ENCODE measurements at regions not wholly inside any gene's neighbourhood (a gene's known extent, or its start where the extent isn't known, plus 50 kb on each side); places are given as distances from the start of the nearest gene placed in this dataset.

GRCh38 chr1:14345946-14346550, 252.4 kb upstream of the KAZN start:
- Histone ChIP-seq H3K36me3 (ENCODE audit: control insufficient read depth in 2 of 2, extremely low read depth in 1 of 2, insufficient read depth in 2 of 2, low read length in 2 of 2) (no peaks in the 10 kb centered on the region), H2AFZ (ENCODE audit: low read depth, low read length) (no peak overlapping the region), H3K4me2 (ENCODE audit: insufficient read depth, low read length) (no peak overlapping the region), H3K9me3 (replicated peaks; ENCODE audit: control insufficient read depth, insufficient read depth, low read length) (peaks cover 2% of the 10 kb centered on the region), H3K27me3 (ENCODE audit: control insufficient read depth in 2 of 2, insufficient read depth in 2 of 2, low read length in 2 of 2) (no peaks in the 10 kb centered on the region), H3K79me2 (ENCODE audit: control insufficient read depth, insufficient read depth, low read length) (no peaks in the 10 kb centered on the region), H3K27ac (ENCODE audit: insufficient read depth, low read depth, low read length) (no peak overlapping the region), H3K9me1 (replicated peaks; ENCODE audit: control insufficient read depth, extremely low read depth, insufficient read depth, low read length) (no peaks in the 10 kb centered on the region), H3K4me3 (replicated peaks in 1 of 3; ENCODE audit: insufficient read depth in 1 of 3, low read depth in 1 of 3, low read length in 3 of 3) (no peak overlapping the region), H3K9ac (replicated peaks; ENCODE audit: extremely low read depth, insufficient read depth, low read length) (no peak overlapping the region), H3K4me1 (ENCODE audit: control insufficient read depth, extremely low read depth, insufficient read depth, low read length) (no peaks in the 10 kb centered on the region), H4K20me1 (replicated peaks; ENCODE audit: control insufficient read depth, extremely low read depth, insufficient read depth, low read length) (no peaks in the 10 kb centered on the region)
- POLR2A ChIA-PET = no interaction called here
- CTCF ChIA-PET = no interaction called here
- peak; percentile 18 for TF ChIP-seq JUN (IDR thresholded peaks at IDR 0.05; ENCODE audit: borderline replicate concordance, insufficient read depth, insufficient read length, low read depth)
- TF ChIP-seq, protein P1, sequence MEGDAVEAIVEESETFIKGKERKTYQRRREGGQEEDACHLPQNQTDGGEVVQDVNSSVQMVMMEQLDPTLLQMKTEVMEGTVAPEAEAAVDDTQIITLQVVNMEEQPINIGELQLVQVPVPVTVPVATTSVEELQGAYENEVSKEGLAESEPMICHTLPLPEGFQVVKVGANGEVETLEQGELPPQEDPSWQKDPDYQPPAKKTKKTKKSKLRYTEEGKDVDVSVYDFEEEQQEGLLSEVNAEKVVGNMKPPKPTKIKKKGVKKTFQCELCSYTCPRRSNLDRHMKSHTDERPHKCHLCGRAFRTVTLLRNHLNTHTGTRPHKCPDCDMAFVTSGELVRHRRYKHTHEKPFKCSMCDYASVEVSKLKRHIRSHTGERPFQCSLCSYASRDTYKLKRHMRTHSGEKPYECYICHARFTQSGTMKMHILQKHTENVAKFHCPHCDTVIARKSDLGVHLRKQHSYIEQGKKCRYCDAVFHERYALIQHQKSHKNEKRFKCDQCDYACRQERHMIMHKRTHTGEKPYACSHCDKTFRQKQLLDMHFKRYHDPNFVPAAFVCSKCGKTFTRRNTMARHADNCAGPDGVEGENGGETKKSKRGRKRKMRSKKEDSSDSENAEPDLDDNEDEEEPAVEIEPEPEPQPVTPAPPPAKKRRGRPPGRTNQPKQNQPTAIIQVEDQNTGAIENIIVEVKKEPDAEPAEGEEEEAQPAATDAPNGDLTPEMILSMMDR (IDR thresholded peaks at IDR 0.05; ENCODE audit: extremely low read depth in 1 of 2, insufficient read depth in 1 of 2, low read depth in 1 of 2, low read length in 2 of 2) = no peak
- dilution Hi-C loops (cut with MboI; ENCODE audit: extremely low pct_ligation_motif_present, low sequenced_read_pairs) (no loop called here), intact Hi-C loops (cut with micrococcal nuclease) (no loop called here)
- no TSS peak for BruUV-seq (replicated peaks)
- FAIRE-seq (no peak), DNase-seq (ENCODE audit: low read depth, low spot score) (no peak)

GRCh38 chr1:14347186-14347585, 251.3 kb upstream of the KAZN start:
- H3K4me3 ChIP-seq (replicated peaks in 1 of 3; ENCODE audit: insufficient read depth in 1 of 3, low read depth in 1 of 3, low read length in 3 of 3) = no peak overlapping the region
- ChIA-PET POLR2A (no interaction called here), CTCF (no interaction called here)
- FAIRE-seq (no peak), DNase-seq (ENCODE audit: low read depth, low spot score) (no peak)
- no peaks in the 10 kb centered on the region for H4K20me1 ChIP-seq (replicated peaks; ENCODE audit: control insufficient read depth, extremely low read depth, insufficient read depth, low read length)
- BruUV-seq (replicated peaks) = no TSS peak
- TF ChIP-seq, protein P2, sequence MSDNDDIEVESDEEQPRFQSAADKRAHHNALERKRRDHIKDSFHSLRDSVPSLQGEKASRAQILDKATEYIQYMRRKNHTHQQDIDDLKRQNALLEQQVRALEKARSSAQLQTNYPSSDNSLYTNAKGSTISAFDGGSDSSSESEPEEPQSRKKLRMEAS (IDR thresholded peaks at IDR 0.05; ENCODE audit: insufficient read depth, insufficient read length) = no peak
- no peak for TF ChIP-seq EZH2 (IDR thresholded peaks at IDR 0.05; ENCODE audit: borderline replicate concordance, low read depth, low read length, severe bottlenecking)
- no peak for TF ChIP-seq POLR2AphosphoS5 (IDR thresholded peaks at IDR 0.05; ENCODE audit: insufficient read depth, low read depth, low read length)
- TF ChIP-seq JUN (IDR thresholded peaks at IDR 0.05; ENCODE audit: borderline replicate concordance, insufficient read depth, insufficient read length, low read depth) = no peak
- TF ChIP-seq GATA2 (IDR thresholded peaks at IDR 0.05; ENCODE audit: insufficient read depth, insufficient read length, low read depth, low read length) = no peak
- TF ChIP-seq, protein P1 (IDR thresholded peaks at IDR 0.05; ENCODE audit: extremely low read depth in 1 of 2, insufficient read depth in 1 of 2, low read depth in 1 of 2, low read length in 2 of 2) = no peak
- dilution Hi-C loops (cut with MboI; ENCODE audit: extremely low pct_ligation_motif_present, low sequenced_read_pairs) (no loop called here), intact Hi-C loops (cut with micrococcal nuclease) (no loop called here)
- no peak overlapping the region for H3K4me2 ChIP-seq (ENCODE audit: insufficient read depth, low read length)
- H3K27me3 ChIP-seq (ENCODE audit: control insufficient read depth in 2 of 2, insufficient read depth in 2 of 2, low read length in 2 of 2) = no peaks in the 10 kb centered on the region
- H3K9me1 ChIP-seq (replicated peaks; ENCODE audit: control insufficient read depth, extremely low read depth, insufficient read depth, low read length) = no peaks in the 10 kb centered on the region
- H3K27ac ChIP-seq (ENCODE audit: insufficient read depth, low read depth, low read length) = no peak overlapping the region
- no peak overlapping the region for H3K9ac ChIP-seq (replicated peaks; ENCODE audit: extremely low read depth, insufficient read depth, low read length)
- no peaks in the 10 kb centered on the region for H3K36me3 ChIP-seq (ENCODE audit: control insufficient read depth in 2 of 2, extremely low read depth in 1 of 2, insufficient read depth in 2 of 2, low read length in 2 of 2)
- peaks cover 2% of the 10 kb centered on the region for H3K9me3 ChIP-seq (replicated peaks; ENCODE audit: control insufficient read depth, insufficient read depth, low read length)
- no peaks in the 10 kb centered on the region for H3K4me1 ChIP-seq (ENCODE audit: control insufficient read depth, extremely low read depth, insufficient read depth, low read length)
- no peaks in the 10 kb centered on the region for H3K79me2 ChIP-seq (ENCODE audit: control insufficient read depth, insufficient read depth, low read length)
- H2AFZ ChIP-seq (ENCODE audit: low read depth, low read length) = no peak overlapping the region
